Caco-2 (cell line): ENCODE measurements at regions not wholly inside any gene's neighbourhood (a gene's known extent, or its start where the extent isn't known, plus 50 kb on each side); places are given as distances from the start of the nearest gene placed in this dataset.

Experiments used
- BruUV-seq: library from RNA; stranded (reverse); fragments of 400-500 nt; replicated peaks from 2 replicates; lab custom pipeline; 2021; lab: Mats Ljungman, UMichigan
- CTCF ChIA-PET: fragments of 300-600 bp; sonication (Branson Sonifier 250); formaldehyde crosslinking; loops from one replicate; lab custom pipeline; 2022; ENCODE audit warnings: antibody characterized with exemption; lab: Charles Lee
- POLR2A ChIA-PET: fragments of 300-600 bp; sonication (Branson Sonifier 250); formaldehyde crosslinking; loops from one replicate; lab custom pipeline; 2022; ENCODE audit warnings: antibody characterized with exemption; lab: Charles Lee
- DNase-seq, 2 experiments: peaks; one replicate each; pipeline versions ENCODE4 v3.0.0 to v3.0.0-alpha.2; 2020 to 2022
- H3K27me3 ChIP-seq: replicated peaks from 2 replicates; pipeline ENCODE4 v1.6.0; 2011; ENCODE audit warnings: low read length; ENCODE audit not compliant: control insufficient read depth, insufficient read depth
- H3K36me3 ChIP-seq: 2 replicates; pipeline ENCODE4 v1.5.1; 2011; ENCODE audit warnings: low read length; ENCODE audit not compliant: control insufficient read depth, insufficient read depth
- H3K4me1 ChIP-seq: fragments of 250-450 bp; sonication (Bioruptor Pico); 2 replicates; pipeline ENCODE4 v1.5.1; 2020; ENCODE audit warnings: mild to moderate bottlenecking
- H3K4me3 ChIP-seq: 2 replicates; pipeline ENCODE4 v1.5.1; 2011; ENCODE audit warnings: low read depth, mild to moderate bottlenecking, control low read depth, low read length
- H3K9me3 ChIP-seq: fragments of 250-450 bp; sonication (Bioruptor Pico); 2 replicates; pipeline ENCODE4 v1.5.1; 2020; ENCODE audit warnings: mild to moderate bottlenecking, moderate library complexity
- H3K27ac Mint-ChIP-seq: one replicate; pipeline ENCODE4 v1.8.0; 2022; ENCODE audit warnings: mixed read lengths; ENCODE audit not compliant: unreplicated experiment
- H3K27me3 Mint-ChIP-seq: one replicate; pipeline ENCODE4 v1.8.0; 2022; ENCODE audit warnings: mixed read lengths; ENCODE audit not compliant: insufficient read depth, unreplicated experiment
- H3K36me3 Mint-ChIP-seq: one replicate; pipeline ENCODE4 v1.8.0; 2022; ENCODE audit warnings: mild to moderate bottlenecking, mixed read lengths; ENCODE audit not compliant: insufficient read depth, unreplicated experiment
- H3K4me1 Mint-ChIP-seq: one replicate; pipeline ENCODE4 v1.8.0; 2022; ENCODE audit warnings: low read depth, mixed read lengths; ENCODE audit not compliant: unreplicated experiment
- H3K4me3 Mint-ChIP-seq: one replicate; pipeline ENCODE4 v1.8.0; 2022; ENCODE audit warnings: mild to moderate bottlenecking, moderate library complexity, mixed read lengths; ENCODE audit not compliant: unreplicated experiment
- H3K9me3 Mint-ChIP-seq: one replicate; pipeline ENCODE4 v1.8.0; 2022; ENCODE audit warnings: mixed read lengths; ENCODE audit not compliant: unreplicated experiment
- intact Hi-C: fragments of 100-400 bp; cut with micrococcal nuclease; formaldehyde crosslinking; loops from one replicate; pipeline ENCODE4 v1.10.0; 2022; ENCODE audit not compliant: unreplicated experiment
- TF ChIP-seq, protein P1 (sequence below), 2 experiments: fragments of 200-600 bp in 1 of 2; IDR thresholded peaks; 1 replicate in 1 of 2; 2 replicates in 1 of 2; pipeline versions ENCODE4 v1.5.1 to v1.8.0; 2011 to 2022; ENCODE audit warnings: antibody characterized with exemption in 1 of 2, control low read depth in 1 of 2, inconsistent platforms in 1 of 2, low read depth in 1 of 2, low read length in 1 of 2, mild to moderate bottlenecking in 1 of 2, moderate library complexity in 1 of 2; ENCODE audit not compliant: insufficient read depth in 1 of 2, severe bottlenecking in 1 of 2, unreplicated experiment in 1 of 2

DNA sequence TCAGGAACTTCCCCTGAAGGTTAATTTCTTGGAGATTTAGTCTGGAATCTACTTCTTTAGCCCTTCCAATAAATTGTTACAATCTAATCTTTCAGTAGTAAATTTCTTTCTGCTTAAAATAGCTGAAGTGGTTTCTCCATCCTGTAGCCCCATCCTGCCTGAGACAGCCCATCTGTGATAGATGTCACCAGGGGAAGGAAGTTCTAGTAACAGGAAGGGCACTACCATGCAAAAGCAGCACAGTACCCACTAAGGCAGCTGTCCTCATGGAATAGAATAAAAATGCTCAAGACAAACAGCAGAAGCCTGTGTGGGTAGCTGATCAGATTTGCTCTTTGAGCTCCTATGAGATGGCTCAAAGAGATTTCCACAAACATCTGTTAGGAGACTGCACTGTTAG lies 1036.5 kb downstream of the SLITRK5 start:
- H3K27me3 Mint-ChIP-seq: no peaks in the 10 kb centered on the region
- ChIA-PET CTCF (no interaction called here), POLR2A (no interaction called here)
- Histone ChIP-seq H3K36me3 (no peaks in the 10 kb centered on the region), H3K4me1 (peaks cover 36% of the 10 kb centered on the region), H3K9me3 (peaks cover 12% of the 10 kb centered on the region; the same call in 1 of the 2 replicates), H3K4me3 (no peak overlapping the region), H3K27me3 (no peaks in the 10 kb centered on the region)
- no peak overlapping the region for H3K27ac Mint-ChIP-seq
- TF ChIP-seq, protein P1, sequence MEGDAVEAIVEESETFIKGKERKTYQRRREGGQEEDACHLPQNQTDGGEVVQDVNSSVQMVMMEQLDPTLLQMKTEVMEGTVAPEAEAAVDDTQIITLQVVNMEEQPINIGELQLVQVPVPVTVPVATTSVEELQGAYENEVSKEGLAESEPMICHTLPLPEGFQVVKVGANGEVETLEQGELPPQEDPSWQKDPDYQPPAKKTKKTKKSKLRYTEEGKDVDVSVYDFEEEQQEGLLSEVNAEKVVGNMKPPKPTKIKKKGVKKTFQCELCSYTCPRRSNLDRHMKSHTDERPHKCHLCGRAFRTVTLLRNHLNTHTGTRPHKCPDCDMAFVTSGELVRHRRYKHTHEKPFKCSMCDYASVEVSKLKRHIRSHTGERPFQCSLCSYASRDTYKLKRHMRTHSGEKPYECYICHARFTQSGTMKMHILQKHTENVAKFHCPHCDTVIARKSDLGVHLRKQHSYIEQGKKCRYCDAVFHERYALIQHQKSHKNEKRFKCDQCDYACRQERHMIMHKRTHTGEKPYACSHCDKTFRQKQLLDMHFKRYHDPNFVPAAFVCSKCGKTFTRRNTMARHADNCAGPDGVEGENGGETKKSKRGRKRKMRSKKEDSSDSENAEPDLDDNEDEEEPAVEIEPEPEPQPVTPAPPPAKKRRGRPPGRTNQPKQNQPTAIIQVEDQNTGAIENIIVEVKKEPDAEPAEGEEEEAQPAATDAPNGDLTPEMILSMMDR (IDR thresholded peaks at IDR 0.05; ENCODE audit: insufficient read depth in 1 of 2, low read depth in 1 of 2, low read length in 1 of 2, severe bottlenecking in 1 of 2, unreplicated experiment in 1 of 2): no peak
- H3K4me3 Mint-ChIP-seq: no peak overlapping the region
- peaks cover 14% of the 10 kb centered on the region for H3K4me1 Mint-ChIP-seq
- DNase-seq: no peak
- no TSS peak for BruUV-seq
- peaks cover 45% of the 10 kb centered on the region for H3K9me3 Mint-ChIP-seq
- intact Hi-C loops: no loop called here
- no peaks in the 10 kb centered on the region for H3K36me3 Mint-ChIP-seq

DNA sequence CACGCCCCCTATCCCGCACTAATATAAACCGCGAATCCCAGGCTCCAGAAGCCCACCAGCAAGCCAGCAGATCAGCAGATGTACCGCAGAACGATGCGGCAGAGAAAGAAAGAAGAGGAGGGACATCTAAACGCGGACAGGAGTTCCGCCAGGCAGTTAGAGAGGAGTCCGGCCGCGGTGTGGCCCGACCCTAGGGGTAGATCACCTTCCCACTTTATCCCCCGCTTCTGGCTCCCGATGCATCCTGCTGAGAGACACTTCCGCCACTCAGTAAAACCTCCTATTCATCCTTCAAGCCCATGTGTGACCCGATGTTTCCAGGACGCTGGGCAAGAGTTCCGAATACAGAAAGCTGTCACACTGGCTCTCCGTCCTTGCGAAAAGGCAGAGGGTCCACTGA lies 1046.8 kb downstream of the SLITRK5 start:
- intact Hi-C loops: no loop called here
- H3K4me1 ChIP-seq: no peaks in the 10 kb centered on the region
- H3K36me3 ChIP-seq: no peaks in the 10 kb centered on the region
- peaks cover 6% of the 10 kb centered on the region; the same call in 1 of the 2 replicates for H3K9me3 ChIP-seq
- TF ChIP-seq, protein P1 (IDR thresholded peaks at IDR 0.05; ENCODE audit: insufficient read depth in 1 of 2, low read depth in 1 of 2, low read length in 1 of 2, severe bottlenecking in 1 of 2, unreplicated experiment in 1 of 2): no peak
- Mint-ChIP-seq H3K27ac (no peak overlapping the region), H3K27me3 (no peaks in the 10 kb centered on the region), H3K36me3 (no peaks in the 10 kb centered on the region), H3K4me3 (no peak overlapping the region), H3K4me1 (no peaks in the 10 kb centered on the region), H3K9me3 (peaks cover under 1% of the 10 kb centered on the region)
- BruUV-seq: no TSS peak
- no peaks in the 10 kb centered on the region for H3K27me3 ChIP-seq
- no peak overlapping the region for H3K4me3 ChIP-seq
- CTCF ChIA-PET: no interaction called here
- DNase-seq: no peak
- POLR2A ChIA-PET: no interaction called here

DNA sequence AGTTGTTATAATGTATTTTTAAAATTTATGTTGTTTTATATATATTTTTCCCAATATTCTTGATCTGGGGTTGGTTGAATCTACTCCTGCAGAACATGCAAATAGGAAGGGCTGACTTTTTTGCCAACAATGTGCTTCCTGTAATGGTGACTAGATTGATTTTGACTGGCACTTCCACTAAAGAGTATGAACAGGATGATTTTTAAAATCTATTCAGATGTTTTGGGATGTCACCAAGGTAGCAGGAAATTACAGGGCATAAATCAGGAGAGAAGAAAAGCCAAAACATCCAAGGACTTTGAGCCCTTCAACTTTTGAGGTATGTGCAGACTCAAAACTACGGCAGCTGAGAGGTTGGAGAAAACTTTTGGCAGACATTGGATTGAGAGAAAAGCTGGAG lies 1047.6 kb downstream of the SLITRK5 start:
- ChIA-PET CTCF (no interaction called here), POLR2A (no interaction called here)
- H3K27me3 Mint-ChIP-seq: no peaks in the 10 kb centered on the region
- Histone ChIP-seq H3K4me3 (no peak overlapping the region), H3K9me3 (peaks cover 8% of the 10 kb centered on the region; the same call in 1 of the 2 replicates), H3K27me3 (no peaks in the 10 kb centered on the region), H3K4me1 (no peaks in the 10 kb centered on the region), H3K36me3 (no peaks in the 10 kb centered on the region)
- TF ChIP-seq, protein P1 (IDR thresholded peaks at IDR 0.05; ENCODE audit: insufficient read depth in 1 of 2, low read depth in 1 of 2, low read length in 1 of 2, severe bottlenecking in 1 of 2, unreplicated experiment in 1 of 2): no peak
- H3K36me3 Mint-ChIP-seq: no peaks in the 10 kb centered on the region
- H3K9me3 Mint-ChIP-seq: peaks cover 9% of the 10 kb centered on the region
- intact Hi-C loops: no loop called here
- no peak overlapping the region for H3K4me3 Mint-ChIP-seq
- no peak for DNase-seq
- no TSS peak for BruUV-seq
- H3K4me1 Mint-ChIP-seq: no peaks in the 10 kb centered on the region
- no peak overlapping the region for H3K27ac Mint-ChIP-seq
